Esophagus muscularis mucosa (tissue), 4 donors: ENCODE measurements at regions not wholly inside any gene's neighbourhood (a gene's known extent, or its start where the extent isn't known, plus 50 kb on each side); places are given as distances from the start of the nearest gene placed in this dataset.

ENCODE experiments used
- DNase-seq: peaks from one replicate; pipeline ENCODE4 v3.0.0-alpha.2; 2017; ENCODE audit errors: extremely low spot score
- H3K27ac ChIP-seq, 4 donors: fragments of 200-600 bp; sonication (generic); replicated peaks in 1 of 4; 1 replicate in 3 of 4; 2 replicates in 1 of 4; pipeline ENCODE4 v1.5.1; 2016 to 2019; ENCODE audit warnings: mild to moderate bottlenecking in 1 of 4
- H3K27me3 ChIP-seq, 4 donors: fragments of 200-600 bp; sonication (generic); one replicate each; pipeline versions ENCODE4 v1.5.1 to v1.6.0; 2016 to 2019
- H3K36me3 ChIP-seq, 4 donors: fragments of 200-600 bp; sonication (generic); one replicate each; pipeline ENCODE4 v1.5.1; 2016 to 2019
- H3K4me1 ChIP-seq, 4 donors: fragments of 200-600 bp; sonication (generic); one replicate each; pipeline ENCODE4 v1.5.1; 2016 to 2019
- H3K4me3 ChIP-seq, 4 donors: fragments of 200-600 bp; sonication (generic); 1 replicate in 2 of 4; 2 replicates in 2 of 4; pipeline ENCODE4 v1.5.1; 2016 to 2019; ENCODE audit warnings: mild to moderate bottlenecking in 4 of 4, moderate library complexity in 1 of 4
- H3K9me3 ChIP-seq, 4 donors: fragments of 200-600 bp; sonication (generic); 1 replicate in 3 of 4; 2 replicates in 1 of 4; pipeline ENCODE4 v1.5.1; 2016 to 2019
- CTCF ChIP-seq, 3 experiments: fragments of 200-600 bp in 2 of 3; fragments of 450-650 bp in 1 of 3; sonication (generic) in 2 of 3; IDR thresholded peaks; one replicate each; pipeline ENCODE4 v1.5.1; 2017 to 2019; ENCODE audit warnings: antibody characterized with exemption in 3 of 3, mild to moderate bottlenecking in 2 of 3, moderate library complexity in 1 of 3
- EP300 ChIP-seq: sonication (generic); formaldehyde crosslinking; IDR thresholded peaks from one replicate; pipeline ENCODE4 v1.6.1; 2017; ENCODE audit warnings: antibody characterized with exemption
- POLR2A ChIP-seq: fragments of 450-650 bp; IDR thresholded peaks from one replicate; pipeline ENCODE4 v1.6.1; 2017; ENCODE audit warnings: antibody characterized with exemption, moderate library complexity, mild to moderate bottlenecking, low read depth
- POLR2AphosphoS5 ChIP-seq, 2 donors: sonication (generic); formaldehyde crosslinking; IDR thresholded peaks; one replicate each; pipeline ENCODE4 v1.6.1; 2017; ENCODE audit warnings: antibody characterized with exemption in 2 of 2
- WGBS: methylation state at CpG from one replicate; pipeline ENCODE4 v1.1.5; 2018; 5-methylcytosine and 5-hydroxymethylcytosine counted together
- intact Hi-C: fragments of 100-400 bp; cut with DNase I; formaldehyde crosslinking; loops from one replicate; pipeline ENCODE4 v1.15.1; 2023

- TF ChIP-seq CTCF (IDR thresholded peaks at IDR 0.05), result no peak
- no peak for TF ChIP-seq POLR2A
- TF ChIP-seq POLR2AphosphoS5 (IDR thresholded peaks at IDR 0.05), result no peak
- TF ChIP-seq EP300, result no peak
- no peak for DNase-seq
- WGBS, result 33% methylated on average over 4 of the region's 4 CpGs
- no peaks in the 10 kb centered on the region for H3K36me3 ChIP-seq
- peaks cover 0 to 13% (median 5%) of the 10 kb centered on the region in 4 donors for H3K4me1 ChIP-seq
- H3K4me3 ChIP-seq, result no peak overlapping the region
- peaks cover 0 to 36% (median 24%) of the 10 kb centered on the region in 4 donors for H3K9me3 ChIP-seq
- no peaks in the 10 kb centered on the region for H3K27me3 ChIP-seq
- intact Hi-C loops, result no loop called here
- peak overlapping the region in 3 of 4 donors; percentile 34 to 52 (median 40) for H3K27ac ChIP-seq
Measured at GRCh38 chr10:36188461-36188860, 546.4 kb upstream of the FZD8 start.

GRCh38 chr10:36188080-36188453 is 546.0 kb upstream of the FZD8 start:
- Histone ChIP-seq H3K27ac (peak overlapping the region in 3 of 4 donors; percentile 34 to 52 (median 40)), H3K4me3 (no peak overlapping the region)
- DNase-seq, result no peak

GRCh38 chr10:36187380-36188079 is 545.4 kb upstream of the FZD8 start:
- TF ChIP-seq CTCF (IDR thresholded peaks at IDR 0.05) (no peak), POLR2A (no peak), POLR2AphosphoS5 (IDR thresholded peaks at IDR 0.05) (no peak), EP300 (no peak)
- intact Hi-C loops, result no loop called here
- no peak for DNase-seq

More at GRCh38 chr10:36188080-36188453, 546.0 kb upstream of the FZD8 start:
- no peaks in the 10 kb centered on the region for H3K36me3 ChIP-seq
- peaks cover 0 to 32% (median 23%) of the 10 kb centered on the region in 4 donors for H3K9me3 ChIP-seq
- intact Hi-C loops, result no loop called here
- H3K27me3 ChIP-seq, result no peaks in the 10 kb centered on the region
- 25% methylated on average over 8 of the region's 8 CpGs for WGBS
- TF ChIP-seq POLR2AphosphoS5 (IDR thresholded peaks at IDR 0.05) (no peak), EP300 (no peak), POLR2A (no peak), CTCF (IDR thresholded peaks at IDR 0.05) (no peak)
- H3K4me1 ChIP-seq, result peaks cover 0 to 13% (median 5%) of the 10 kb centered on the region in 4 donors

GRCh38 chr10:36185097-36185496 is 543.0 kb upstream of the FZD8 start:
- 82% methylated on average over 6 of the region's 6 CpGs for WGBS
- Histone ChIP-seq H3K36me3 (no peaks in the 10 kb centered on the region), H3K9me3 (peaks cover 0 to 5% (median 0%) of the 10 kb centered on the region in 4 donors), H3K4me1 (peaks cover 0 to 13% (median 5%) of the 10 kb centered on the region in 4 donors), H3K4me3 (no peak overlapping the region), H3K27me3 (no peaks in the 10 kb centered on the region), H3K27ac (no peak overlapping the region)
- DNase-seq, result no peak
- intact Hi-C loops, result no loop called here
- no peak for TF ChIP-seq POLR2AphosphoS5 (IDR thresholded peaks at IDR 0.05)

More at GRCh38 chr10:36187380-36188079, 545.4 kb upstream of the FZD8 start:
- WGBS, result 79% methylated on average over 6 of the region's 6 CpGs
- Histone ChIP-seq H3K9me3 (peaks cover 0 to 27% (median 18%) of the 10 kb centered on the region in 4 donors), H3K4me1 (peaks cover 0 to 13% (median 5%) of the 10 kb centered on the region in 4 donors), H3K4me3 (no peak overlapping the region), H3K27me3 (no peaks in the 10 kb centered on the region), H3K36me3 (no peaks in the 10 kb centered on the region), H3K27ac (peak overlapping the region in 3 of 4 donors; percentile 34 to 52 (median 40))

- no peak for DNase-seq
- Histone ChIP-seq H3K36me3 (no peaks in the 10 kb centered on the region), H3K4me3 (no peak overlapping the region), H3K4me1 (peaks cover 0 to 12% (median 5%) of the 10 kb centered on the region in 4 donors), H3K27ac (no peak overlapping the region), H3K27me3 (no peaks in the 10 kb centered on the region), H3K9me3 (no peaks in the 10 kb centered on the region)
- 92% methylated on average over 6 of the region's 6 CpGs for WGBS
- TF ChIP-seq POLR2A, result no peak
- TF ChIP-seq EP300, result no peak
- no peak for TF ChIP-seq CTCF (IDR thresholded peaks at IDR 0.05)
- no peak for TF ChIP-seq POLR2AphosphoS5 (IDR thresholded peaks at IDR 0.05)
- intact Hi-C loops, result no loop called here
Measured at GRCh38 chr10:36183726-36184125, 541.6 kb upstream of the FZD8 start.
